ENCODE measurements at regions not wholly inside any gene's neighbourhood (a gene's known extent, or its start where the extent isn't known, plus 50 kb on each side); places are given as distances from the start of the nearest gene placed in this dataset.

GRCh38 chr7:17131983-17132655 is 166.3 kb upstream of the AHR start:
- H3K4me1 ChIP-seq (ENCODE audit: insufficient read depth): no peaks in the 10 kb centered on the region
- intact Hi-C loops (cut with DNase I): no loop called here
- TF ChIP-seq CTCF (IDR thresholded peaks at IDR 0.05): no peak
- no peak for TF ChIP-seq POLR2A (IDR thresholded peaks at IDR 0.05)
- no peak for TF ChIP-seq EP300 (IDR thresholded peaks at IDR 0.05)
- no peaks in the 10 kb centered on the region for H3K36me3 ChIP-seq
- no peaks in the 10 kb centered on the region for H3K27me3 ChIP-seq
- no peak for DNase-seq
- WGBS, 3 donors: 99% methylated on average over 6 of the region's 6 CpGs
- H3K9me3 ChIP-seq: no peaks in the 10 kb centered on the region
- H3K4me3 ChIP-seq: no peak overlapping the region
- no peak overlapping the region for H3K27ac ChIP-seq

- Histone ChIP-seq H3K9me3 (no peaks in the 10 kb centered on the region), H3K4me3 (no peak overlapping the region), H3K36me3 (no peaks in the 10 kb centered on the region), H3K27ac (no peak overlapping the region), H3K27me3 (no peaks in the 10 kb centered on the region), H3K4me1 (ENCODE audit: insufficient read depth) (no peaks in the 10 kb centered on the region)
- WGBS, 3 donors: 57 to 62% (median 57%) methylated on average over 3 of the region's 3 CpGs
- intact Hi-C loops (cut with DNase I): no loop called here
- no peak for TF ChIP-seq CTCF (IDR thresholded peaks at IDR 0.05)
- no peak for TF ChIP-seq POLR2A (IDR thresholded peaks at IDR 0.05)
- no peak for TF ChIP-seq EP300 (IDR thresholded peaks at IDR 0.05)
- no peak for DNase-seq
Measured at GRCh38 chr7:17132726-17133125, 165.7 kb upstream of the AHR start.

GRCh38 chr7:17133977-17134376 is 164.5 kb upstream of the AHR start:
- Histone ChIP-seq H3K4me3 (no peak overlapping the region), H3K27ac (no peak overlapping the region), H3K9me3 (no peaks in the 10 kb centered on the region), H3K36me3 (no peaks in the 10 kb centered on the region), H3K4me1 (ENCODE audit: insufficient read depth) (no peaks in the 10 kb centered on the region), H3K27me3 (no peaks in the 10 kb centered on the region)
- TF ChIP-seq POLR2A (IDR thresholded peaks at IDR 0.05) (no peak), CTCF (IDR thresholded peaks at IDR 0.05) (no peak)
- intact Hi-C loops (cut with DNase I): no loop called here
- DNase-seq: no peak
- WGBS, 3 donors: 93 to 100% (median 95%) methylated on average over 1 of the region's 1 CpG

- no peaks in the 10 kb centered on the region for H3K27me3 ChIP-seq
- no peaks in the 10 kb centered on the region for H3K4me1 ChIP-seq (ENCODE audit: insufficient read depth)
- no peak overlapping the region for H3K27ac ChIP-seq
- no peaks in the 10 kb centered on the region for H3K9me3 ChIP-seq
- DNase-seq: no peak
- TF ChIP-seq POLR2A (IDR thresholded peaks at IDR 0.05): no peak
- no peak for TF ChIP-seq EP300 (IDR thresholded peaks at IDR 0.05)
- TF ChIP-seq CTCF (IDR thresholded peaks at IDR 0.05): no peak
- no peak overlapping the region for H3K4me3 ChIP-seq
- no peaks in the 10 kb centered on the region for H3K36me3 ChIP-seq
- intact Hi-C loops (cut with DNase I): no loop called here
- 95 to 100% (median 96%) methylated on average over 1 of the region's 1 CpG for WGBS, 3 donors
Measured at GRCh38 chr7:17134786-17135185, 163.7 kb upstream of the AHR start.
